ENCODE measurements at regions not wholly inside any gene's neighbourhood (a gene's known extent, or its start where the extent isn't known, plus 50 kb on each side); places are given as distances from the start of the nearest gene placed in this dataset.
"Not testable (repeated sequence)": the region's sequence is repeated elsewhere in the genome, so short reads cannot be mapped to it uniquely, and the experiment has no call there.

GRCh38 chr6:84565718-84566117 lies 198.7 kb downstream of the TBX18 start:
- peak; percentile 72; the same call in 1 of the 2 replicates for TF ChIP-seq ZNF366 (tag by site-specific recombination; conservative IDR thresholded peaks at IDR 0.05)

DNA sequence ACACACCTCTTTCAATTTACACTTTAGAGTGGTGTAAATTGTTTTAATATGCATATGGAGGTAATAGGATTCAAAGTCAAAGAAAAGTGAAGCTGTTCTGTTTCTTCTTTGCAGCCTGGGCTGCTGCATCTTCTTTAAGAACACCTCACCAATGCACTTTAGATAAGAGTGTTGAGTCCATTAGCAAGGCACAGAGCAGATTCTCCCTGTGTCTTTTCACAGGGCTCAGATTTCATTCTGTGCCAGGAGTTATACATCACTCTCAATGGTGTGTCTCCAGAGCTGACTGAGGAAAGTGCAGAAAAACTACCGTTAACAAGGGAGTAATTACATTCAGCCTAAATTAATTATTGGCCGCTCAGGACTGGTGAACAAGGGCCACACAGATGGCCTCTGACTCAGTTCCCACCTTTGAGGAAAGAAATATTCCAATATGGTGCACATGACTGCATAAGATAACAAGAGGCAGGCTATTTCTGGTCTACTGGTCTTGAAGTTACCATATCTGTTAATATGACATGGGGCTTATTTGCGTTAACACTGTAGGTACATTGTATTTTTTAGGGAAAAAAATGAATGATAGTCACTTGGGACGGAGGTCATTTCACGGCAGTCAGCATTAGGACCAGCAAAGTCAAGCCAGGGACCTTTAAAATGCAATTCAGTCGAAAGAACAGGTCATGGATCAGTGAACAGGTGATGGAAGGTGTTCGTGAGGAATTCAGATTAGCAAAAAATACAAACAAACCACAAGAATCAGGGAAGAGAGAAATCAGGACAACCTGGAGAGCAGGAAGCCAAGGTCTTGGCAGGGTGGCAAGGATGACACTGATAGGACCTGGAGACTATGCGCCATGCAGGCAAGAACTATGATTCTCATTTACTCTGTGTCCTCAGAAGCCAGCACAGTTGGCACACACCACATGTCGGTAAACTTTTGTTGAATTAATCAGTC lies 203.7 kb downstream of the TBX18 start:
- H3K4me3 ChIP-seq (ENCODE audit: low read depth, low read length): no peak overlapping the region
- ChIA-PET CTCF (interaction anchor here (0.6 kb wide), 1 partner anchor 114 kb away, joined by 3 read pairs; no protein-coding TSS in a partner anchor), POLR2A (no interaction called here)
- no peak overlapping the region for H3K27ac ChIP-seq (ENCODE audit: extremely low read depth, low read depth, low read length)
- no peaks in the 10 kb centered on the region for H3K9me3 ChIP-seq (ENCODE audit: control insufficient read depth, insufficient read depth, low read depth, low read length)
- TF ChIP-seq, protein P1, sequence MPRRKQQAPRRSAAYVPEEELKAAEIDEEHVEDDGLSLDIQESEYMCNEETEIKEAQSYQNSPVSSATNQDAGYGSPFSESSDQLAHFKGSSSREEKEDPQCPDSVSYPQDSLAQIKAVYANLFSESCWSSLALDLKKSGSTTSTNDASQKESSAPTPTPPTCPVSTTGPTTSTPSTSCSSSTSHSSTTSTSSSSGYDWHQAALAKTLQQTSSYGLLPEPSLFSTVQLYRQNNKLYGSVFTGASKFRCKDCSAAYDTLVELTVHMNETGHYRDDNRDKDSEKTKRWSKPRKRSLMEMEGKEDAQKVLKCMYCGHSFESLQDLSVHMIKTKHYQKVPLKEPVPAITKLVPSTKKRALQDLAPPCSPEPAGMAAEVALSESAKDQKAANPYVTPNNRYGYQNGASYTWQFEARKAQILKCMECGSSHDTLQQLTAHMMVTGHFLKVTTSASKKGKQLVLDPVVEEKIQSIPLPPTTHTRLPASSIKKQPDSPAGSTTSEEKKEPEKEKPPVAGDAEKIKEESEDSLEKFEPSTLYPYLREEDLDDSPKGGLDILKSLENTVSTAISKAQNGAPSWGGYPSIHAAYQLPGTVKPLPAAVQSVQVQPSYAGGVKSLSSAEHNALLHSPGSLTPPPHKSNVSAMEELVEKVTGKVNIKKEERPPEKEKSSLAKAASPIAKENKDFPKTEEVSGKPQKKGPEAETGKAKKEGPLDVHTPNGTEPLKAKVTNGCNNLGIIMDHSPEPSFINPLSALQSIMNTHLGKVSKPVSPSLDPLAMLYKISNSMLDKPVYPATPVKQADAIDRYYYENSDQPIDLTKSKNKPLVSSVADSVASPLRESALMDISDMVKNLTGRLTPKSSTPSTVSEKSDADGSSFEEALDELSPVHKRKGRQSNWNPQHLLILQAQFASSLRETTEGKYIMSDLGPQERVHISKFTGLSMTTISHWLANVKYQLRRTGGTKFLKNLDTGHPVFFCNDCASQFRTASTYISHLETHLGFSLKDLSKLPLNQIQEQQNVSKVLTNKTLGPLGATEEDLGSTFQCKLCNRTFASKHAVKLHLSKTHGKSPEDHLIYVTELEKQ (tag by site-specific recombination; IDR thresholded peaks at IDR 0.05; ENCODE audit: borderline replicate concordance): no peak
- TF ChIP-seq SALL2 (tag by site-specific recombination; IDR thresholded peaks at IDR 0.05; ENCODE audit: borderline replicate concordance): no peak
- H3K36me3 ChIP-seq (ENCODE audit: control insufficient read depth in 2 of 2, insufficient read depth in 1 of 2, low read length in 2 of 2): no peaks in the 10 kb centered on the region
- H3K4me1 ChIP-seq (ENCODE audit: control insufficient read depth, insufficient read depth, low read length): no peaks in the 10 kb centered on the region

More at GRCh38 chr6:84565718-84566117, 198.7 kb downstream of the TBX18 start:
- H3K36me3 ChIP-seq (ENCODE audit: control insufficient read depth in 2 of 2, insufficient read depth in 1 of 2, low read length in 2 of 2); H3K9me3 ChIP-seq (ENCODE audit: control insufficient read depth, insufficient read depth, low read depth, low read length); POLR2A ChIA-PET; H3K4me1 ChIP-seq (ENCODE audit: control insufficient read depth, insufficient read depth, low read length); H3K27ac ChIP-seq (ENCODE audit: extremely low read depth, low read depth, low read length); H3K4me3 ChIP-seq (ENCODE audit: low read depth, low read length): not testable (repeated sequence)
- CTCF ChIA-PET: interaction anchor here (1.1 to 5.2 kb wide), 2 partner anchors 143 to 299 kb away, joined by 6 to 44 read pairs; no protein-coding TSS in a partner anchor

- Histone ChIP-seq H3K4me1 (ENCODE audit: control insufficient read depth, insufficient read depth, low read length) (no peaks in the 10 kb centered on the region), H3K36me3 (ENCODE audit: control insufficient read depth in 2 of 2, insufficient read depth in 1 of 2, low read length in 2 of 2) (no peaks in the 10 kb centered on the region), H3K27ac (ENCODE audit: extremely low read depth, low read depth, low read length) (no peak overlapping the region), H3K4me3 (ENCODE audit: low read depth, low read length) (no peak overlapping the region), H3K9me3 (ENCODE audit: control insufficient read depth, insufficient read depth, low read depth, low read length) (no peaks in the 10 kb centered on the region)
- TF ChIP-seq ZNF76 (tag by site-specific recombination; IDR thresholded peaks at IDR 0.05; ENCODE audit: borderline replicate concordance, low read depth) (no peak), ZBTB44 (tag by site-specific recombination; IDR thresholded peaks at IDR 0.05) (no peak), ZNF747 (tag by site-specific recombination; IDR thresholded peaks at IDR 0.05) (no peak), ZNF292 (tag by site-specific recombination; IDR thresholded peaks at IDR 0.05; ENCODE audit: borderline replicate concordance, low read depth) (no peak), ZNF548 (tag by site-specific recombination; IDR thresholded peaks at IDR 0.05) (no peak), OVOL3 (tag by site-specific recombination; IDR thresholded peaks at IDR 0.05) (no peak)
- TF ChIP-seq, protein P2, sequence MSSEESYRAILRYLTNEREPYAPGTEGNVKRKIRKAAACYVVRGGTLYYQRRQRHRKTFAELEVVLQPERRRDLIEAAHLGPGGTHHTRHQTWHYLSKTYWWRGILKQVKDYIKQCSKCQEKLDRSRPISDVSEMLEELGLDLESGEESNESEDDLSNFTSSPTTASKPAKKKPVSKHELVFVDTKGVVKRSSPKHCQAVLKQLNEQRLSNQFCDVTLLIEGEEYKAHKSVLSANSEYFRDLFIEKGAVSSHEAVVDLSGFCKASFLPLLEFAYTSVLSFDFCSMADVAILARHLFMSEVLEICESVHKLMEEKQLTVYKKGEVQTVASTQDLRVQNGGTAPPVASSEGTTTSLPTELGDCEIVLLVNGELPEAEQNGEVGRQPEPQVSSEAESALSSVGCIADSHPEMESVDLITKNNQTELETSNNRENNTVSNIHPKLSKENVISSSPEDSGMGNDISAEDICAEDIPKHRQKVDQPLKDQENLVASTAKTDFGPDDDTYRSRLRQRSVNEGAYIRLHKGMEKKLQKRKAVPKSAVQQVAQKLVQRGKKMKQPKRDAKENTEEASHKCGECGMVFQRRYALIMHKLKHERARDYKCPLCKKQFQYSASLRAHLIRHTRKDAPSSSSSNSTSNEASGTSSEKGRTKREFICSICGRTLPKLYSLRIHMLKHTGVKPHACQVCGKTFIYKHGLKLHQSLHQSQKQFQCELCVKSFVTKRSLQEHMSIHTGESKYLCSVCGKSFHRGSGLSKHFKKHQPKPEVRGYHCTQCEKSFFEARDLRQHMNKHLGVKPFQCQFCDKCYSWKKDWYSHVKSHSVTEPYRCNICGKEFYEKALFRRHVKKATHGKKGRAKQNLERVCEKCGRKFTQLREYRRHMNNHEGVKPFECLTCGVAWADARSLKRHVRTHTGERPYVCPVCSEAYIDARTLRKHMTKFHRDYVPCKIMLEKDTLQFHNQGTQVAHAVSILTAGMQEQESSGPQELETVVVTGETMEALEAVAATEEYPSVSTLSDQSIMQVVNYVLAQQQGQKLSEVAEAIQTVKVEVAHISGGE (tag by site-specific recombination; conservative IDR thresholded peaks at IDR 0.05; ENCODE audit: low read depth): no peak
- CTCF ChIA-PET: no interaction called here
- POLR2A ChIA-PET: no interaction called here
These were observed 207.7 kb downstream of the TBX18 start for GRCh38 chr6:84556541-84557335.

Measured in HEK293 (cell line).